ENCODE measurements at regions not wholly inside any gene's neighbourhood (a gene's known extent, or its start where the extent isn't known, plus 50 kb on each side); places are given as distances from the start of the nearest gene placed in this dataset.

DNA sequence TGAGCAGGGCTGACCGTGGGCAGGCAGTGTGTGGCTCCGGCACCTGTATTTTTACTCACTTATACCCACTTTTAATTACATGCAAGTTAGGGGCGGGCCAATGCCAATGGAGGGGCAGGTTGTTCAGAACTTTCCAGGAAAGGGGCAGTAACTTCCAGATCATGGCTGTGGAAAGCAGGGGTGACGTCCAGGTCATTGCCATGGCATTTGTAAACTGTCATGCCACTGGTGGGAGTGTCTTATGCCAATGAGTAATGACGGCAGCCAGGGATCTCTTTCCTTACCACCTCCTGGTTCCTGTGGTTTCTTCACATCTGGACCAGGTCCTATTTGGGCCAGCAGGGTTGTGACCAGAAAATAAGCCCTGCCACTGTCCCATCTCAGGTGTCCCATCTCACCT lies 258.7 kb downstream of the THBS2 start (continued):
- TF ChIP-seq, protein P1, sequence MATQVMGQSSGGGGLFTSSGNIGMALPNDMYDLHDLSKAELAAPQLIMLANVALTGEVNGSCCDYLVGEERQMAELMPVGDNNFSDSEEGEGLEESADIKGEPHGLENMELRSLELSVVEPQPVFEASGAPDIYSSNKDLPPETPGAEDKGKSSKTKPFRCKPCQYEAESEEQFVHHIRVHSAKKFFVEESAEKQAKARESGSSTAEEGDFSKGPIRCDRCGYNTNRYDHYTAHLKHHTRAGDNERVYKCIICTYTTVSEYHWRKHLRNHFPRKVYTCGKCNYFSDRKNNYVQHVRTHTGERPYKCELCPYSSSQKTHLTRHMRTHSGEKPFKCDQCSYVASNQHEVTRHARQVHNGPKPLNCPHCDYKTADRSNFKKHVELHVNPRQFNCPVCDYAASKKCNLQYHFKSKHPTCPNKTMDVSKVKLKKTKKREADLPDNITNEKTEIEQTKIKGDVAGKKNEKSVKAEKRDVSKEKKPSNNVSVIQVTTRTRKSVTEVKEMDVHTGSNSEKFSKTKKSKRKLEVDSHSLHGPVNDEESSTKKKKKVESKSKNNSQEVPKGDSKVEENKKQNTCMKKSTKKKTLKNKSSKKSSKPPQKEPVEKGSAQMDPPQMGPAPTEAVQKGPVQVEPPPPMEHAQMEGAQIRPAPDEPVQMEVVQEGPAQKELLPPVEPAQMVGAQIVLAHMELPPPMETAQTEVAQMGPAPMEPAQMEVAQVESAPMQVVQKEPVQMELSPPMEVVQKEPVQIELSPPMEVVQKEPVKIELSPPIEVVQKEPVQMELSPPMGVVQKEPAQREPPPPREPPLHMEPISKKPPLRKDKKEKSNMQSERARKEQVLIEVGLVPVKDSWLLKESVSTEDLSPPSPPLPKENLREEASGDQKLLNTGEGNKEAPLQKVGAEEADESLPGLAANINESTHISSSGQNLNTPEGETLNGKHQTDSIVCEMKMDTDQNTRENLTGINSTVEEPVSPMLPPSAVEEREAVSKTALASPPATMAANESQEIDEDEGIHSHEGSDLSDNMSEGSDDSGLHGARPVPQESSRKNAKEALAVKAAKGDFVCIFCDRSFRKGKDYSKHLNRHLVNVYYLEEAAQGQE (IDR thresholded peaks at IDR 0.05; ENCODE audit: low read depth, low read length) = no peak
- TF ChIP-seq USF2 (IDR thresholded peaks at IDR 0.05; ENCODE audit: borderline replicate concordance, low read depth, low read length) = no peak
- no peak for TF ChIP-seq MEF2A (IDR thresholded peaks at IDR 0.05; ENCODE audit: borderline replicate concordance, low read depth)
- TF ChIP-seq EP300 (IDR thresholded peaks at IDR 0.05; ENCODE audit: borderline replicate concordance in 1 of 2, low read depth in 1 of 2, low read length in 1 of 2) = no peak
- TF ChIP-seq RAD21 (IDR thresholded peaks at IDR 0.05; ENCODE audit: low read length) = no peak
- TF ChIP-seq, protein P2, sequence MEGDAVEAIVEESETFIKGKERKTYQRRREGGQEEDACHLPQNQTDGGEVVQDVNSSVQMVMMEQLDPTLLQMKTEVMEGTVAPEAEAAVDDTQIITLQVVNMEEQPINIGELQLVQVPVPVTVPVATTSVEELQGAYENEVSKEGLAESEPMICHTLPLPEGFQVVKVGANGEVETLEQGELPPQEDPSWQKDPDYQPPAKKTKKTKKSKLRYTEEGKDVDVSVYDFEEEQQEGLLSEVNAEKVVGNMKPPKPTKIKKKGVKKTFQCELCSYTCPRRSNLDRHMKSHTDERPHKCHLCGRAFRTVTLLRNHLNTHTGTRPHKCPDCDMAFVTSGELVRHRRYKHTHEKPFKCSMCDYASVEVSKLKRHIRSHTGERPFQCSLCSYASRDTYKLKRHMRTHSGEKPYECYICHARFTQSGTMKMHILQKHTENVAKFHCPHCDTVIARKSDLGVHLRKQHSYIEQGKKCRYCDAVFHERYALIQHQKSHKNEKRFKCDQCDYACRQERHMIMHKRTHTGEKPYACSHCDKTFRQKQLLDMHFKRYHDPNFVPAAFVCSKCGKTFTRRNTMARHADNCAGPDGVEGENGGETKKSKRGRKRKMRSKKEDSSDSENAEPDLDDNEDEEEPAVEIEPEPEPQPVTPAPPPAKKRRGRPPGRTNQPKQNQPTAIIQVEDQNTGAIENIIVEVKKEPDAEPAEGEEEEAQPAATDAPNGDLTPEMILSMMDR (IDR thresholded peaks at IDR 0.05) = no peak

GRCh38 chr6:168992446-168993144 lies 261.1 kb downstream of the THBS2 start:
- 79% methylated on average over 11 of the region's 11 CpGs for WGBS (ENCODE audit: low lambda C conversion rate)
- Histone ChIP-seq H3K36me3 (replicated peaks in 1 of 2; ENCODE audit: control insufficient read depth in 1 of 2, insufficient read depth in 2 of 2, low read length in 1 of 2) (no peaks in the 10 kb centered on the region), H3K4me2 (no peak overlapping the region), H3K27me3 (ENCODE audit: insufficient read depth) (no peaks in the 10 kb centered on the region), H3F3A (replicated peaks; ENCODE audit: insufficient read depth) (no peaks in the 10 kb centered on the region), H3K9me3 (no peaks in the 10 kb centered on the region), H3K9me2 (no peaks in the 10 kb centered on the region), H3K79me2 (ENCODE audit: insufficient read depth) (no peaks in the 10 kb centered on the region), H2AFZ (ENCODE audit: low read depth) (no peak overlapping the region), H3K4me1 (ENCODE audit: control insufficient read depth in 1 of 2, insufficient read depth in 2 of 2, low read depth in 1 of 2, low read length in 1 of 2) (no peaks in the 10 kb centered on the region), H4K20me1 (ENCODE audit: insufficient read depth) (no peaks in the 10 kb centered on the region), H3K9ac (no peak overlapping the region), H3K27ac (ENCODE audit: low read depth in 2 of 2, low read length in 1 of 2) (no peak overlapping the region), H3K4me3 (ENCODE audit: low read depth in 2 of 2, low read length in 1 of 2) (no peak overlapping the region)
- no peak for DNase-seq
- POLR2A ChIA-PET = no interaction called here
- CTCF ChIA-PET = interaction anchor here (0.5 to 1.2 kb wide), 3 partner anchors 25 to 342 kb away, joined by 3 read pairs; no protein-coding TSS in a partner anchor
- TF ChIP-seq FOSL2 (IDR thresholded peaks at IDR 0.05; ENCODE audit: borderline replicate concordance, low read depth) (no peak), RXRA (IDR thresholded peaks at IDR 0.05; ENCODE audit: borderline replicate concordance, low read depth) (no peak), NRF1 (IDR thresholded peaks at IDR 0.05; ENCODE audit: low read depth, low read length) (no peak), ELF1 (IDR thresholded peaks at IDR 0.05) (no peak), RAD21 (IDR thresholded peaks at IDR 0.05; ENCODE audit: low read length) (no peak), SMC3 (IDR thresholded peaks at IDR 0.05; ENCODE audit: low read depth, low read length) (no peak), YY1 (IDR thresholded peaks at IDR 0.05; ENCODE audit: low read depth) (no peak), JUND (IDR thresholded peaks at IDR 0.05) (no peak), SIN3A (IDR thresholded peaks at IDR 0.05; ENCODE audit: borderline replicate concordance, low read depth, low read length) (no peak), RFX5 (IDR thresholded peaks at IDR 0.05; ENCODE audit: low read length) (no peak), MXI1 (IDR thresholded peaks at IDR 0.05; ENCODE audit: low read depth, low read length) (no peak), TCF12 (IDR thresholded peaks at IDR 0.05) (no peak), USF1 (IDR thresholded peaks at IDR 0.05; ENCODE audit: borderline replicate concordance, low read depth) (no peak), NFIC (IDR thresholded peaks at IDR 0.05; ENCODE audit: borderline replicate concordance) (no peak)
- TF ChIP-seq, protein P2 (IDR thresholded peaks at IDR 0.05) = no peak
- TF ChIP-seq, protein P3, sequence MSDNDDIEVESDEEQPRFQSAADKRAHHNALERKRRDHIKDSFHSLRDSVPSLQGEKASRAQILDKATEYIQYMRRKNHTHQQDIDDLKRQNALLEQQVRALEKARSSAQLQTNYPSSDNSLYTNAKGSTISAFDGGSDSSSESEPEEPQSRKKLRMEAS (IDR thresholded peaks at IDR 0.05; ENCODE audit: low read depth) = no peak
- TF ChIP-seq, protein P4, sequence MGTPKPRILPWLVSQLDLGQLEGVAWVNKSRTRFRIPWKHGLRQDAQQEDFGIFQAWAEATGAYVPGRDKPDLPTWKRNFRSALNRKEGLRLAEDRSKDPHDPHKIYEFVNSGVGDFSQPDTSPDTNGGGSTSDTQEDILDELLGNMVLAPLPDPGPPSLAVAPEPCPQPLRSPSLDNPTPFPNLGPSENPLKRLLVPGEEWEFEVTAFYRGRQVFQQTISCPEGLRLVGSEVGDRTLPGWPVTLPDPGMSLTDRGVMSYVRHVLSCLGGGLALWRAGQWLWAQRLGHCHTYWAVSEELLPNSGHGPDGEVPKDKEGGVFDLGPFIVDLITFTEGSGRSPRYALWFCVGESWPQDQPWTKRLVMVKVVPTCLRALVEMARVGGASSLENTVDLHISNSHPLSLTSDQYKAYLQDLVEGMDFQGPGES (IDR thresholded peaks at IDR 0.05; ENCODE audit: low read depth, low read length) = no peak
